ENCODE measurements at regions not wholly inside any gene's neighbourhood (a gene's known extent, or its start where the extent isn't known, plus 50 kb on each side); places are given as distances from the start of the nearest gene placed in this dataset.

DNA sequence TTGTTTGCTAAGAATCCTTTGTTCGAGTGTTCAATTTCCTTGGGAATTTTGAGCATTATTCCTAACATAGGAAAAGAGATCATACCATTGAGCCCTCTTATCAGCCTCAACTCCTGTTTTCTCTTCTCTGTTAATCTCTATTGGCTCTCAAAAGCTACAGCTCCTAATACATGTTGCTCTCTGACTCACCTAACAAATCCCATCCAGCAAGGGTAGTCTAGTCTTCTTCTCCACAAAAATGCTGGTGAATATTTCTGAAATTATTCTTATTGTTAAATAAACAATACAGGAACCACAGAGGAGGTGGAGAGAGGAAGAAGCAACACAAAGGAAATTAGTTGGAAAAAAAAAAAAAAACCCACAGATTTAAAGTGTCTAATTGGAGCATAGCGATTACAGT is 325.8 kb upstream of the NAALADL2 start:
- Histone ChIP-seq H3K4me1 (ENCODE audit: control insufficient read depth, low read length) (no peaks in the 10 kb centered on the region), H3K4me2 (ENCODE audit: low read length) (no peak overlapping the region), H3K79me2 (ENCODE audit: control insufficient read depth, low read length) (no peaks in the 10 kb centered on the region), H3K9me3 (ENCODE audit: control insufficient read depth, insufficient read depth, low read length) (no peaks in the 10 kb centered on the region), H3K27ac (ENCODE audit: low read depth, low read length) (no peak overlapping the region), H3K4me3 (ENCODE audit: low read length) (no peak overlapping the region), H3K9me2 (replicated peaks; ENCODE audit: control insufficient read depth, low read length) (no peaks in the 10 kb centered on the region), H4K20me1 (ENCODE audit: control insufficient read depth, insufficient read depth, low read depth, low read length) (no peaks in the 10 kb centered on the region), H3F3A (ENCODE audit: control insufficient read depth, insufficient read depth) (no peaks in the 10 kb centered on the region), H3K27me3 (ENCODE audit: control insufficient read depth, low read length) (no peaks in the 10 kb centered on the region), H3K36me3 (ENCODE audit: control insufficient read depth, low read length) (no peaks in the 10 kb centered on the region)
- TF ChIP-seq EZH2phosphoT487 (IDR thresholded peaks at IDR 0.05; ENCODE audit: borderline replicate concordance, low read length): no peak
- TF ChIP-seq, protein P1, sequence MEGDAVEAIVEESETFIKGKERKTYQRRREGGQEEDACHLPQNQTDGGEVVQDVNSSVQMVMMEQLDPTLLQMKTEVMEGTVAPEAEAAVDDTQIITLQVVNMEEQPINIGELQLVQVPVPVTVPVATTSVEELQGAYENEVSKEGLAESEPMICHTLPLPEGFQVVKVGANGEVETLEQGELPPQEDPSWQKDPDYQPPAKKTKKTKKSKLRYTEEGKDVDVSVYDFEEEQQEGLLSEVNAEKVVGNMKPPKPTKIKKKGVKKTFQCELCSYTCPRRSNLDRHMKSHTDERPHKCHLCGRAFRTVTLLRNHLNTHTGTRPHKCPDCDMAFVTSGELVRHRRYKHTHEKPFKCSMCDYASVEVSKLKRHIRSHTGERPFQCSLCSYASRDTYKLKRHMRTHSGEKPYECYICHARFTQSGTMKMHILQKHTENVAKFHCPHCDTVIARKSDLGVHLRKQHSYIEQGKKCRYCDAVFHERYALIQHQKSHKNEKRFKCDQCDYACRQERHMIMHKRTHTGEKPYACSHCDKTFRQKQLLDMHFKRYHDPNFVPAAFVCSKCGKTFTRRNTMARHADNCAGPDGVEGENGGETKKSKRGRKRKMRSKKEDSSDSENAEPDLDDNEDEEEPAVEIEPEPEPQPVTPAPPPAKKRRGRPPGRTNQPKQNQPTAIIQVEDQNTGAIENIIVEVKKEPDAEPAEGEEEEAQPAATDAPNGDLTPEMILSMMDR (IDR thresholded peaks at IDR 0.05; ENCODE audit: low read depth, low read length, poor library complexity, severe bottlenecking): no peak

DNA sequence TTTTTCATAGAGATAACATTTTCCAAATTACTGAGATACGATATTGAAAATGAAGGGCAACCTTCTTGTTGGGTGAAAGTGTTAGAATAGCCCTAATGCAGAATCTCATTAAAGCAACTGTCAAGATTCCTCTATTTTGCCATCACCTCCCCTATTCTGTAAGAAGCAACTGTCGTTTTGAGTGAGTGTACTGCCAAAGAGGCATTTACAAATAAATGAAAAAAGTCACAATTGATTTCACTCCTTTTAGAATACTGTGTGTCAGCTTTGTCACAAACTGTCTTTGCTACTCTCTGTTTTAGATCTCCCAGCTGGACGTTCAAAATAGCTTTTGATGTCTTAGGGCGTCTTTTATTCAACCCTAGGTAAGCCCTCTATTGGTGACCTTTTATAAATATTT is 322.8 kb upstream of the NAALADL2 start:
- H3K4me2 ChIP-seq (ENCODE audit: low read length): no peak overlapping the region
- H3K9me2 ChIP-seq (replicated peaks; ENCODE audit: control insufficient read depth, low read length): no peaks in the 10 kb centered on the region
- no peak for TF ChIP-seq EZH2phosphoT487 (IDR thresholded peaks at IDR 0.05; ENCODE audit: borderline replicate concordance, low read length)
- TF ChIP-seq, protein P1 (IDR thresholded peaks at IDR 0.05; ENCODE audit: low read depth, low read length, poor library complexity, severe bottlenecking): no peak
- H3K4me1 ChIP-seq (ENCODE audit: control insufficient read depth, low read length): no peaks in the 10 kb centered on the region
- no peak overlapping the region for H3K4me3 ChIP-seq (ENCODE audit: low read length)
- no peaks in the 10 kb centered on the region for H3K79me2 ChIP-seq (ENCODE audit: control insufficient read depth, low read length)
- no peak overlapping the region for H3K27ac ChIP-seq (ENCODE audit: low read depth, low read length)
- no peaks in the 10 kb centered on the region for H3K36me3 ChIP-seq (ENCODE audit: control insufficient read depth, low read length)
- H3K27me3 ChIP-seq (ENCODE audit: control insufficient read depth, low read length): no peaks in the 10 kb centered on the region
- H3K9me3 ChIP-seq (ENCODE audit: control insufficient read depth, insufficient read depth, low read length): no peaks in the 10 kb centered on the region
- no peaks in the 10 kb centered on the region for H3F3A ChIP-seq (ENCODE audit: control insufficient read depth, insufficient read depth)
- H4K20me1 ChIP-seq (ENCODE audit: control insufficient read depth, insufficient read depth, low read depth, low read length): no peaks in the 10 kb centered on the region

DNA sequence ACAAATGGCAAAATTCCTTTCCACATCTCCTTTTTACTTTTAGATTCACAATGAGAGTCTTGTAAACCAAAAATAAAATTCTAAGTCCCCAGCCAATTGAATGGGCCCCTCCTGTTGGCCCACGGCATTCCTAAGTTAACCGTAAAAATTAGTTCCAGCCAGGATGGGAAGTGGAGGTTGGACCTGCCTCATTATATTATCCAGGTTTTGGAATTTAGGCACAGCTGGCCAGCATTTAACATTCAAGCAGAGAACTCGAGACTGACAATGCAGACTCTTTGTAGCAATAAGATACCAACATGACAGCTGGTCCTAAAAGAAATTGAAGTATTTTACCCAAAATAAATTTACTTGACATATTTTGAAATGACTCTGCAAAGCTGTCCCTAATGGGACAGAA is 321.0 kb upstream of the NAALADL2 start:
- H3K4me2 ChIP-seq (ENCODE audit: low read length): no peak overlapping the region
- H4K20me1 ChIP-seq (ENCODE audit: control insufficient read depth, insufficient read depth, low read depth, low read length): no peaks in the 10 kb centered on the region
- H3K79me2 ChIP-seq (ENCODE audit: control insufficient read depth, low read length): no peaks in the 10 kb centered on the region
- no peak for TF ChIP-seq EZH2phosphoT487 (IDR thresholded peaks at IDR 0.05; ENCODE audit: borderline replicate concordance, low read length)
- TF ChIP-seq, protein P1 (IDR thresholded peaks at IDR 0.05; ENCODE audit: low read depth, low read length, poor library complexity, severe bottlenecking): no peak
- H3K27me3 ChIP-seq (ENCODE audit: control insufficient read depth, low read length): no peaks in the 10 kb centered on the region
- no peaks in the 10 kb centered on the region for H3F3A ChIP-seq (ENCODE audit: control insufficient read depth, insufficient read depth)
- no peaks in the 10 kb centered on the region for H3K4me1 ChIP-seq (ENCODE audit: control insufficient read depth, low read length)
- no peak overlapping the region for H3K4me3 ChIP-seq (ENCODE audit: low read length)
- no peaks in the 10 kb centered on the region for H3K9me3 ChIP-seq (ENCODE audit: control insufficient read depth, insufficient read depth, low read length)
- H3K36me3 ChIP-seq (ENCODE audit: control insufficient read depth, low read length): no peaks in the 10 kb centered on the region
- no peaks in the 10 kb centered on the region for H3K9me2 ChIP-seq (replicated peaks; ENCODE audit: control insufficient read depth, low read length)
- no peak overlapping the region for H3K27ac ChIP-seq (ENCODE audit: low read depth, low read length)
